GM12878 (cell line): ENCODE measurements at regions not wholly inside any gene's neighbourhood (a gene's known extent, or its start where the extent isn't known, plus 50 kb on each side); places are given as distances from the start of the nearest gene placed in this dataset.

Source experiments
- ATAC-seq: fragments of 200-7000 bp; cut with Tn5 transposase; 3 replicates; pipeline ENCODE4 v1.9.1; 2020; ENCODE audit warnings: mild to moderate bottlenecking, moderate library complexity
- BruUV-seq: library from RNA; stranded (reverse); fragments of 400-500 nt; replicated peaks from 2 replicates; lab custom pipeline; 2021; lab: Mats Ljungman, UMichigan
- CTCF ChIA-PET: fragments of 300-600 bp; sonication (Branson Sonifier 250); formaldehyde crosslinking; extraction: SDS; loops from one replicate; lab custom pipeline; 2021; ENCODE audit warnings: inconsistent platforms; lab: Yijun Ruan, JAX
- POLR2A ChIA-PET: fragments of 350-600 bp; formaldehyde crosslinking; extraction: SDS; loops from one replicate; lab custom pipeline; 2021; ENCODE audit warnings: inconsistent platforms; lab: Charles Lee
- RAD21 ChIA-PET: fragments of 300-600 bp; sonication (Branson Sonifier 250); formaldehyde crosslinking; loops from one replicate; lab custom pipeline; 2023; ENCODE audit warnings: antibody characterized with exemption; ENCODE audit not compliant: unreplicated experiment; lab: Charles Lee
- SMC1A ChIA-PET: fragments of 300-600 bp; sonication (Branson Sonifier 250); formaldehyde crosslinking; loops from one replicate; lab custom pipeline; 2023; ENCODE audit not compliant: unreplicated experiment, uncharacterized antibody; lab: Charles Lee
- DNase-seq: peaks from one replicate; pipeline ENCODE4 v3.0.0-alpha.2; 2011; ENCODE audit warnings: low read depth, low spot score
- FAIRE-seq: peaks from 3 replicates; lab custom pipeline; 2011; peaks lifted over from hg19 to GRCh38; lab: Jason Lieb, UNC
- H2AFZ ChIP-seq: 2 replicates; pipeline ENCODE4 v1.6.0; 2011; ENCODE audit warnings: low read depth, low read length, control low read depth; ENCODE audit not compliant: control insufficient read depth
- H3K27ac ChIP-seq: 2 replicates; pipeline ENCODE4 v1.5.1; 2011; ENCODE audit warnings: control low read depth; ENCODE audit not compliant: control insufficient read depth, insufficient read depth
- H3K27me3 ChIP-seq, 2 experiments: replicated peaks in 1 of 2; 2 replicates each; pipeline versions ENCODE4 v1.6.0 to v1.6.1; 2011; ENCODE audit warnings: low read length in 1 of 2; ENCODE audit not compliant: control insufficient read depth in 2 of 2, insufficient read depth in 2 of 2
- H3K36me3 ChIP-seq, 2 experiments: 2 replicates each; pipeline ENCODE4 v1.5.1; 2011; ENCODE audit warnings: low read length in 1 of 2; ENCODE audit not compliant: control insufficient read depth in 2 of 2, insufficient read depth in 2 of 2
- H3K4me1 ChIP-seq: 2 replicates; pipeline ENCODE4 v1.6.1; 2011; ENCODE audit warnings: mild to moderate bottlenecking, low read length, moderate library complexity, mixed read lengths; ENCODE audit not compliant: control insufficient read depth, insufficient read depth
- H3K4me2 ChIP-seq: 2 replicates; pipeline ENCODE4 v1.6.0; 2011; ENCODE audit warnings: control low read depth; ENCODE audit not compliant: control insufficient read depth, insufficient read depth
- H3K4me3 ChIP-seq: fragments of 200-600 bp; sonication (generic); 2 replicates; pipeline ENCODE4 v1.5.1; 2016
- H3K79me2 ChIP-seq: 2 replicates; pipeline ENCODE4 v1.6.0; 2011; ENCODE audit warnings: low read length; ENCODE audit not compliant: control insufficient read depth, insufficient read depth
- H3K9ac ChIP-seq: 2 replicates; pipeline ENCODE4 v1.8.0; 2011; ENCODE audit warnings: low read length, control low read depth, mixed read lengths; ENCODE audit not compliant: control insufficient read depth, insufficient read depth
- H3K9me3 ChIP-seq: replicated peaks from 3 replicates; pipeline ENCODE4 v1.5.1; 2011; ENCODE audit warnings: mild to moderate bottlenecking, low read length; ENCODE audit not compliant: control insufficient read depth, insufficient read depth
- H4K20me1 ChIP-seq: 2 replicates; pipeline ENCODE4 v1.6.0; 2011; ENCODE audit not compliant: control insufficient read depth, insufficient read depth
- CBFB ChIP-seq: IDR thresholded peaks from 2 replicates; pipeline ENCODE4 v1.6.1; 2016; ENCODE audit warnings: antibody characterized with exemption, low read depth
- CBX3 ChIP-seq: fragments of 200-600 bp; sonication (generic); IDR thresholded peaks from 2 replicates; pipeline ENCODE4 v1.6.1; 2016; ENCODE audit warnings: low read depth, borderline replicate concordance
- CHD1 ChIP-seq: IDR thresholded peaks from 2 replicates; pipeline ENCODE4 v1.6.1; 2012; ENCODE audit warnings: low read depth, low read length, improper control_type of control experiment
- EED ChIP-seq: sonication (generic); IDR thresholded peaks from 2 replicates; pipeline ENCODE4 v1.6.1; 2016; ENCODE audit warnings: antibody characterized with exemption, low read depth
- ESRRA ChIP-seq: IDR thresholded peaks from 2 replicates; pipeline ENCODE4 v1.6.1; 2012; ENCODE audit warnings: mild to moderate bottlenecking, low read length, improper control_type of control experiment
- GABPA ChIP-seq: IDR thresholded peaks from 2 replicates; pipeline ENCODE4 v1.6.1; 2014; ENCODE audit warnings: antibody characterized with exemption, low read depth, mild to moderate bottlenecking, inconsistent platforms
- IKZF2 ChIP-seq, 2 experiments: fragments of 450-650 bp; IDR thresholded peaks; 2 replicates each; pipeline ENCODE4 v1.6.1; 2017; ENCODE audit warnings: mild to moderate bottlenecking in 2 of 2, moderate library complexity in 2 of 2
- KDM1A ChIP-seq: fragments of 200-600 bp; sonication (generic); IDR thresholded peaks from 2 replicates; pipeline ENCODE4 v1.6.1; 2016; ENCODE audit warnings: borderline replicate concordance
- MTA2 ChIP-seq: fragments of 450-650 bp; IDR thresholded peaks from 2 replicates; pipeline ENCODE4 v1.6.1; 2016; ENCODE audit warnings: low read depth, mild to moderate bottlenecking, moderate library complexity
- NFYA ChIP-seq: IDR thresholded peaks from 2 replicates; pipeline ENCODE4 v1.6.1; 2011; ENCODE audit warnings: low read depth, mild to moderate bottlenecking, low read length, improper control_type of control experiment, borderline replicate concordance
- RAD51 ChIP-seq: fragments of 450-650 bp; IDR thresholded peaks from 2 replicates; pipeline ENCODE4 v1.6.1; 2016; ENCODE audit warnings: moderate library complexity, mild to moderate bottlenecking, inconsistent platforms
- SMARCA5 ChIP-seq: fragments of 450-650 bp; IDR thresholded peaks from 2 replicates; pipeline ENCODE4 v1.6.1; 2017; ENCODE audit warnings: mild to moderate bottlenecking
- SPI1 ChIP-seq: IDR thresholded peaks from 2 replicates; pipeline ENCODE4 v1.6.1; 2011; ENCODE audit warnings: low read depth, mild to moderate bottlenecking, low read length, moderate library complexity, borderline replicate concordance; ENCODE audit not compliant: insufficient read depth
- SUPT20H ChIP-seq: IDR thresholded peaks from 2 replicates; pipeline ENCODE4 v1.6.1; 2011; ENCODE audit warnings: low read depth, mild to moderate bottlenecking, low read length, moderate library complexity, borderline replicate concordance; ENCODE audit not compliant: control insufficient read depth
- WGBS: methylation state at CpG from one replicate; pipeline ENCODE4 v1.1.6; 2016; ENCODE audit warnings: low lambda C conversion rate; ENCODE audit not compliant: insufficient replicate concordance, insufficient coverage; ENCODE audit errors: missing lambda C conversion rate; 5-methylcytosine and 5-hydroxymethylcytosine counted together
- in situ Hi-C: fragments of 300-500 bp; cut with MboI; formaldehyde crosslinking; loops from 9 replicates; pipeline ENCODE4 v1.14.3; 2018; ENCODE audit warnings: mixed read lengths
- intact Hi-C: fragments of 100-400 bp; cut with micrococcal nuclease; formaldehyde crosslinking; loops from one replicate; pipeline ENCODE4 v1.14.2; 2022; ENCODE audit not compliant: unreplicated experiment
- TF ChIP-seq, protein P1 (sequence below): IDR thresholded peaks from 2 replicates; pipeline ENCODE4 v1.6.1; 2012; ENCODE audit warnings: low read depth, low read length, improper control_type of control experiment
- TF ChIP-seq, protein P2 (sequence below): fragments of 450-650 bp; formaldehyde crosslinking; IDR thresholded peaks from 2 replicates; pipeline ENCODE4 v1.5.0; 2022; ENCODE audit warnings: mild to moderate bottlenecking, missing genetic modification characterization
- TF ChIP-seq, protein P3 (sequence below): fragments of 450-650 bp; IDR thresholded peaks from 2 replicates; pipeline ENCODE4 v1.6.1; 2017; ENCODE audit warnings: mild to moderate bottlenecking
- TF ChIP-seq, protein P4 (sequence below): fragments of 450-650 bp; IDR thresholded peaks from 2 replicates; pipeline ENCODE4 v1.6.1; 2017; ENCODE audit warnings: antibody characterized with exemption, mild to moderate bottlenecking, moderate library complexity

GRCh38 chr16:22705799-22706198, 108.2 kb upstream of the HS3ST2 start:
- Histone ChIP-seq H3K36me3 (no peaks in the 10 kb centered on the region), H4K20me1 (no peaks in the 10 kb centered on the region), H3K9ac (no peak overlapping the region), H3K79me2 (no peaks in the 10 kb centered on the region), H3K27ac (no peak overlapping the region), H3K4me3 (no peak overlapping the region), H3K9me3 (no peaks in the 10 kb centered on the region), H2AFZ (no peak overlapping the region), H3K4me1 (no peaks in the 10 kb centered on the region), H3K4me2 (no peak overlapping the region), H3K27me3 (peaks cover 0 to 3% of the 10 kb centered on the region in 2 experiments; a peak in 2 of 4 replicates)
- TF ChIP-seq SUPT20H (no peak), SPI1 (no peak), GABPA (no peak), CHD1 (no peak), IKZF2 (IDR thresholded peaks at IDR 0.05) (no peak), CBX3 (no peak), NFYA (no peak), RAD51 (no peak), SMARCA5 (no peak), KDM1A (no peak), CBFB (no peak), EED (no peak), ESRRA (no peak), MTA2 (no peak)
- TF ChIP-seq, protein P1, sequence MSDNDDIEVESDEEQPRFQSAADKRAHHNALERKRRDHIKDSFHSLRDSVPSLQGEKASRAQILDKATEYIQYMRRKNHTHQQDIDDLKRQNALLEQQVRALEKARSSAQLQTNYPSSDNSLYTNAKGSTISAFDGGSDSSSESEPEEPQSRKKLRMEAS, result no peak
- TF ChIP-seq, protein P2, sequence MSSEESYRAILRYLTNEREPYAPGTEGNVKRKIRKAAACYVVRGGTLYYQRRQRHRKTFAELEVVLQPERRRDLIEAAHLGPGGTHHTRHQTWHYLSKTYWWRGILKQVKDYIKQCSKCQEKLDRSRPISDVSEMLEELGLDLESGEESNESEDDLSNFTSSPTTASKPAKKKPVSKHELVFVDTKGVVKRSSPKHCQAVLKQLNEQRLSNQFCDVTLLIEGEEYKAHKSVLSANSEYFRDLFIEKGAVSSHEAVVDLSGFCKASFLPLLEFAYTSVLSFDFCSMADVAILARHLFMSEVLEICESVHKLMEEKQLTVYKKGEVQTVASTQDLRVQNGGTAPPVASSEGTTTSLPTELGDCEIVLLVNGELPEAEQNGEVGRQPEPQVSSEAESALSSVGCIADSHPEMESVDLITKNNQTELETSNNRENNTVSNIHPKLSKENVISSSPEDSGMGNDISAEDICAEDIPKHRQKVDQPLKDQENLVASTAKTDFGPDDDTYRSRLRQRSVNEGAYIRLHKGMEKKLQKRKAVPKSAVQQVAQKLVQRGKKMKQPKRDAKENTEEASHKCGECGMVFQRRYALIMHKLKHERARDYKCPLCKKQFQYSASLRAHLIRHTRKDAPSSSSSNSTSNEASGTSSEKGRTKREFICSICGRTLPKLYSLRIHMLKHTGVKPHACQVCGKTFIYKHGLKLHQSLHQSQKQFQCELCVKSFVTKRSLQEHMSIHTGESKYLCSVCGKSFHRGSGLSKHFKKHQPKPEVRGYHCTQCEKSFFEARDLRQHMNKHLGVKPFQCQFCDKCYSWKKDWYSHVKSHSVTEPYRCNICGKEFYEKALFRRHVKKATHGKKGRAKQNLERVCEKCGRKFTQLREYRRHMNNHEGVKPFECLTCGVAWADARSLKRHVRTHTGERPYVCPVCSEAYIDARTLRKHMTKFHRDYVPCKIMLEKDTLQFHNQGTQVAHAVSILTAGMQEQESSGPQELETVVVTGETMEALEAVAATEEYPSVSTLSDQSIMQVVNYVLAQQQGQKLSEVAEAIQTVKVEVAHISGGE (CRISPR knock-in tag), result no peak
- TF ChIP-seq, protein P3, sequence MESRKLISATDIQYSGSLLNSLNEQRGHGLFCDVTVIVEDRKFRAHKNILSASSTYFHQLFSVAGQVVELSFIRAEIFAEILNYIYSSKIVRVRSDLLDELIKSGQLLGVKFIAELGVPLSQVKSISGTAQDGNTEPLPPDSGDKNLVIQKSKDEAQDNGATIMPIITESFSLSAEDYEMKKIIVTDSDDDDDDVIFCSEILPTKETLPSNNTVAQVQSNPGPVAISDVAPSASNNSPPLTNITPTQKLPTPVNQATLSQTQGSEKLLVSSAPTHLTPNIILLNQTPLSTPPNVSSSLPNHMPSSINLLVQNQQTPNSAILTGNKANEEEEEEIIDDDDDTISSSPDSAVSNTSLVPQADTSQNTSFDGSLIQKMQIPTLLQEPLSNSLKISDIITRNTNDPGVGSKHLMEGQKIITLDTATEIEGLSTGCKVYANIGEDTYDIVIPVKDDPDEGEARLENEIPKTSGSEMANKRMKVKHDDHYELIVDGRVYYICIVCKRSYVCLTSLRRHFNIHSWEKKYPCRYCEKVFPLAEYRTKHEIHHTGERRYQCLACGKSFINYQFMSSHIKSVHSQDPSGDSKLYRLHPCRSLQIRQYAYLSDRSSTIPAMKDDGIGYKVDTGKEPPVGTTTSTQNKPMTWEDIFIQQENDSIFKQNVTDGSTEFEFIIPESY, result no peak
- TF ChIP-seq, protein P4, sequence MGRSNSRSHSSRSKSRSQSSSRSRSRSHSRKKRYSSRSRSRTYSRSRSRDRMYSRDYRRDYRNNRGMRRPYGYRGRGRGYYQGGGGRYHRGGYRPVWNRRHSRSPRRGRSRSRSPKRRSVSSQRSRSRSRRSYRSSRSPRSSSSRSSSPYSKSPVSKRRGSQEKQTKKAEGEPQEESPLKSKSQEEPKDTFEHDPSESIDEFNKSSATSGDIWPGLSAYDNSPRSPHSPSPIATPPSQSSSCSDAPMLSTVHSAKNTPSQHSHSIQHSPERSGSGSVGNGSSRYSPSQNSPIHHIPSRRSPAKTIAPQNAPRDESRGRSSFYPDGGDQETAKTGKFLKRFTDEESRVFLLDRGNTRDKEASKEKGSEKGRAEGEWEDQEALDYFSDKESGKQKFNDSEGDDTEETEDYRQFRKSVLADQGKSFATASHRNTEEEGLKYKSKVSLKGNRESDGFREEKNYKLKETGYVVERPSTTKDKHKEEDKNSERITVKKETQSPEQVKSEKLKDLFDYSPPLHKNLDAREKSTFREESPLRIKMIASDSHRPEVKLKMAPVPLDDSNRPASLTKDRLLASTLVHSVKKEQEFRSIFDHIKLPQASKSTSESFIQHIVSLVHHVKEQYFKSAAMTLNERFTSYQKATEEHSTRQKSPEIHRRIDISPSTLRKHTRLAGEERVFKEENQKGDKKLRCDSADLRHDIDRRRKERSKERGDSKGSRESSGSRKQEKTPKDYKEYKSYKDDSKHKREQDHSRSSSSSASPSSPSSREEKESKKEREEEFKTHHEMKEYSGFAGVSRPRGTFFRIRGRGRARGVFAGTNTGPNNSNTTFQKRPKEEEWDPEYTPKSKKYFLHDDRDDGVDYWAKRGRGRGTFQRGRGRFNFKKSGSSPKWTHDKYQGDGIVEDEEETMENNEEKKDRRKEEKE, result no peak
- FAIRE-seq (no peak), ATAC-seq (no peak), DNase-seq (no peak)
- intact Hi-C loops, result no loop called here
- 26% methylated on average over 3 of the region's 3 CpGs for WGBS
- SMC1A ChIA-PET, result interaction anchor here (0.6 kb wide), 1 partner anchor 208 kb away, joined by 3 read pairs; no protein-coding TSS in a partner anchor
- CTCF ChIA-PET, result no interaction called here
- POLR2A ChIA-PET, result no interaction called here
- no TSS peak for BruUV-seq
- in situ Hi-C loops, result no loop called here
- RAD21 ChIA-PET, result no interaction called here
